Naive thymus-derived CD4-positive, alpha-beta T cell (primary cell): ENCODE measurements at regions not wholly inside any gene's neighbourhood (a gene's known extent, or its start where the extent isn't known, plus 50 kb on each side); places are given as distances from the start of the nearest gene placed in this dataset.

ENCODE experiments used
- ATAC-seq: fragments of 150-1000 bp; cut with Tn5 transposase; 2 replicates; pipeline ENCODE4 v1.10.0; 2021; ENCODE audit warnings: mild to moderate bottlenecking, moderate library complexity
- CTCF ChIA-PET: fragments of 350-600 bp; sonication (Branson Sonifier 250); formaldehyde crosslinking; loops from one replicate; lab custom pipeline; 2021; ENCODE audit warnings: antibody characterized with exemption; lab: Charles Lee
- POLR2A ChIA-PET: fragments of 350-600 bp; sonication (Branson Sonifier 250); formaldehyde crosslinking; loops from one replicate; lab custom pipeline; 2021; ENCODE audit warnings: antibody characterized with exemption, inconsistent platforms; lab: Charles Lee
- DNase-seq, 9 donors: peaks; one replicate each; pipeline versions ENCODE4 v3.0.0 to v3.0.0-alpha.2; 2020 to 2022; ENCODE audit warnings: mixed read lengths in 1 of 9
- H3K27ac ChIP-seq: one replicate; pipeline ENCODE4 v1.7.0; 2013; ENCODE audit warnings: mild to moderate bottlenecking, low read depth, low read length, moderate library complexity
- H3K27me3 ChIP-seq, 2 donors: one replicate each; pipeline ENCODE4 v1.7.0; 2013; ENCODE audit warnings: low read length in 2 of 2, mild to moderate bottlenecking in 2 of 2, moderate library complexity in 2 of 2; ENCODE audit not compliant: control insufficient read depth in 2 of 2, insufficient read depth in 2 of 2
- H3K36me3 ChIP-seq, 3 experiments: 1 replicate in 2 of 3; 2 replicates in 1 of 3; pipeline ENCODE4 v1.7.0; 2013; ENCODE audit warnings: low read length in 3 of 3, mild to moderate bottlenecking in 3 of 3, moderate library complexity in 1 of 3; ENCODE audit not compliant: insufficient read depth in 3 of 3, control insufficient read depth in 2 of 3
- H3K4me1 ChIP-seq, 2 donors: one replicate each; pipeline ENCODE4 v1.7.0; 2013; ENCODE audit warnings: low read length in 2 of 2, mild to moderate bottlenecking in 2 of 2, moderate library complexity in 1 of 2; ENCODE audit not compliant: control insufficient read depth in 2 of 2, insufficient read depth in 2 of 2
- H3K4me3 ChIP-seq: 2 replicates; pipeline ENCODE4 v1.7.0; 2013; ENCODE audit warnings: mild to moderate bottlenecking, low read length
- H3K9me3 ChIP-seq, 3 experiments: 1 replicate in 2 of 3; 2 replicates in 1 of 3; pipeline ENCODE4 v1.7.0; 2013; ENCODE audit warnings: low read length in 3 of 3; ENCODE audit not compliant: control insufficient read depth in 2 of 3
- H3K27ac Mint-ChIP-seq, 9 donors: one replicate each; pipeline ENCODE4 v1.8.0; 2020 to 2022; ENCODE audit warnings: mixed read lengths in 9 of 9, mild to moderate bottlenecking in 8 of 9, moderate library complexity in 5 of 9, inconsistent platforms in 2 of 9
- H3K27me3 Mint-ChIP-seq, 5 donors: one replicate each; pipeline ENCODE4 v1.8.0; 2021 to 2022; ENCODE audit warnings: mixed read lengths in 5 of 5, mild to moderate bottlenecking in 1 of 5
- H3K36me3 Mint-ChIP-seq, 5 donors: one replicate each; pipeline ENCODE4 v1.8.0; 2020 to 2022; ENCODE audit warnings: mixed read lengths in 5 of 5, mild to moderate bottlenecking in 3 of 5, inconsistent platforms in 1 of 5
- H3K4me1 Mint-ChIP-seq, 7 donors: one replicate each; pipeline ENCODE4 v1.8.0; 2020 to 2022; ENCODE audit warnings: mixed read lengths in 7 of 7, mild to moderate bottlenecking in 3 of 7, inconsistent platforms in 1 of 7
- H3K4me3 Mint-ChIP-seq, 10 donors: one replicate each; pipeline ENCODE4 v1.8.0; 2020 to 2022; ENCODE audit warnings: mild to moderate bottlenecking in 10 of 10, mixed read lengths in 10 of 10, moderate library complexity in 6 of 10, inconsistent platforms in 2 of 10
- H3K9me3 Mint-ChIP-seq, 11 donors: one replicate each; pipeline ENCODE4 v1.8.0; 2020 to 2022; ENCODE audit warnings: mixed read lengths in 11 of 11, mild to moderate bottlenecking in 4 of 11, inconsistent platforms in 1 of 11, moderate library complexity in 1 of 11
- intact Hi-C, 2 donors: fragments of 100-400 bp; cut with micrococcal nuclease; formaldehyde crosslinking; loops; one replicate each; pipeline ENCODE4 v1.15.1; 2023

GRCh38 chr14:97641827-97642226 is 844.6 kb downstream of the VRK1 start:
- Histone ChIP-seq H3K36me3 (no peaks in the 10 kb centered on the region), H3K4me3 (no peak overlapping the region), H3K27ac (no peak overlapping the region), H3K27me3 (no peaks in the 10 kb centered on the region), H3K4me1 (peaks cover 0 to 23% of the 10 kb centered on the region in 2 donors), H3K9me3 (no peaks in the 10 kb centered on the region)
- no peak for ATAC-seq
- ChIA-PET POLR2A (interaction anchor here (0.7 to 1.2 kb wide), 2 partner anchors 10 to 49 kb away, joined by 3 read pairs; no protein-coding TSS in a partner anchor), CTCF (no interaction called here)
- peaks cover 0 to 17% (median 0%) of the 10 kb centered on the region in 5 donors for H3K36me3 Mint-ChIP-seq
- no peak for DNase-seq
- H3K27me3 Mint-ChIP-seq, result peaks cover 0 to 3% (median 0%) of the 10 kb centered on the region in 5 donors
- peaks cover 0 to 2% (median 0%) of the 10 kb centered on the region in 11 donors for H3K9me3 Mint-ChIP-seq
- peaks cover 35 to 74% (median 56%) of the 10 kb centered on the region in 7 donors for H3K4me1 Mint-ChIP-seq
- H3K4me3 Mint-ChIP-seq, result peak overlapping the region in 8 of 10 donors; percentile 3 to 77 (median 58)
- peak overlapping the region in 8 of 9 donors; percentile 74 to 93 (median 84) for H3K27ac Mint-ChIP-seq
- intact Hi-C loops, result loop anchor here in 1 of 2 donors (5.0 kb wide), 1 partner anchor 135 kb away; no protein-coding TSS in a partner anchor

GRCh38 chr14:97642631-97643030 is 845.4 kb downstream of the VRK1 start:
- H3K27me3 ChIP-seq, result no peaks in the 10 kb centered on the region
- no peaks in the 10 kb centered on the region for H3K9me3 ChIP-seq
- Mint-ChIP-seq H3K27ac (peak overlapping the region in 7 of 9 donors; percentile 78 to 93 (median 86)), H3K36me3 (peaks cover 0 to 13% (median 0%) of the 10 kb centered on the region in 5 donors), H3K9me3 (peaks cover 0 to 6% (median 0%) of the 10 kb centered on the region in 11 donors), H3K4me3 (peak overlapping the region in 7 of 10 donors; percentile 48 to 77 (median 59)), H3K27me3 (peaks cover 0 to 3% (median 0%) of the 10 kb centered on the region in 5 donors), H3K4me1 (peaks cover 28 to 66% (median 48%) of the 10 kb centered on the region in 7 donors)
- H3K4me1 ChIP-seq, result peaks cover 0 to 15% of the 10 kb centered on the region in 2 donors
- intact Hi-C loops, result loop anchor here in 1 of 2 donors (5.0 kb wide), 1 partner anchor 135 kb away; no protein-coding TSS in a partner anchor
- H3K4me3 ChIP-seq, result no peak overlapping the region
- H3K36me3 ChIP-seq, result no peaks in the 10 kb centered on the region
- no peak overlapping the region for H3K27ac ChIP-seq
- ChIA-PET POLR2A (interaction anchor here (0.7 kb wide), 2 partner anchors 49 to 323 kb away, joined by 3 read pairs; no protein-coding TSS in a partner anchor), CTCF (interaction anchor here (0.7 kb wide), 1 partner anchor 1638 kb away, joined by 3 read pairs; no protein-coding TSS in a partner anchor)
- DNase-seq (no peak), ATAC-seq (no peak)

- H3K4me3 Mint-ChIP-seq, result no peak overlapping the region
- peaks cover 0 to 9% (median 0%) of the 10 kb centered on the region in 11 donors for H3K9me3 Mint-ChIP-seq
- no peaks in the 10 kb centered on the region for H3K36me3 ChIP-seq
- peaks cover 0 to 6% of the 10 kb centered on the region in 2 donors for H3K4me1 ChIP-seq
- no peak overlapping the region for H3K4me3 ChIP-seq
- peaks cover 15 to 48% (median 32%) of the 10 kb centered on the region in 7 donors for H3K4me1 Mint-ChIP-seq
- H3K9me3 ChIP-seq, result no peaks in the 10 kb centered on the region
- H3K27ac Mint-ChIP-seq, result peak overlapping the region in 1 of 9 donors; percentile 64
- no peak overlapping the region for H3K27ac ChIP-seq
- ATAC-seq (no peak), DNase-seq (no peak)
- peaks cover 0 to 11% (median 0%) of the 10 kb centered on the region in 5 donors for H3K36me3 Mint-ChIP-seq
- peaks cover 0 to 3% (median 0%) of the 10 kb centered on the region in 5 donors for H3K27me3 Mint-ChIP-seq
- intact Hi-C loops, result loop anchor here in 1 of 2 donors (5.0 kb wide), 1 partner anchor 133 kb away; no protein-coding TSS in a partner anchor
- POLR2A ChIA-PET, result interaction anchor here (1.0 to 1.1 kb wide), 2 partner anchors 9 to 11 kb away, joined by 3 to 4 read pairs; no protein-coding TSS in a partner anchor
- H3K27me3 ChIP-seq, result no peaks in the 10 kb centered on the region
- CTCF ChIA-PET, result interaction anchor here (0.6 kb wide), 1 partner anchor 258 kb away, joined by 3 read pairs; no protein-coding TSS in a partner anchor
Observed at GRCh38 chr14:97644365-97644764, 847.2 kb downstream of the VRK1 start.

- Histone ChIP-seq H3K27ac (no peak overlapping the region), H3K36me3 (no peaks in the 10 kb centered on the region), H3K27me3 (no peaks in the 10 kb centered on the region), H3K9me3 (no peaks in the 10 kb centered on the region), H3K4me3 (no peak overlapping the region), H3K4me1 (no peaks in the 10 kb centered on the region)
- CTCF ChIA-PET, result interaction anchor here (1.1 kb wide), 1 partner anchor 383 kb away, joined by 3 read pairs; no protein-coding TSS in a partner anchor
- DNase-seq (no peak), ATAC-seq (no peak)
- no peak overlapping the region for H3K4me3 Mint-ChIP-seq
- peaks cover 0 to 7% (median 0%) of the 10 kb centered on the region in 11 donors for H3K9me3 Mint-ChIP-seq
- intact Hi-C loops, result no loop called here
- peak overlapping the region in 1 of 9 donors; percentile 31 for H3K27ac Mint-ChIP-seq
- peaks cover 0 to 1% (median 0%) of the 10 kb centered on the region in 7 donors for H3K4me1 Mint-ChIP-seq
- POLR2A ChIA-PET, result interaction anchor here (0.6 kb wide), 1 partner anchor 1281 kb away, joined by 3 read pairs; no protein-coding TSS in a partner anchor
- no peaks in the 10 kb centered on the region for H3K27me3 Mint-ChIP-seq
- H3K36me3 Mint-ChIP-seq, result peaks cover 0 to 5% (median 0%) of the 10 kb centered on the region in 5 donors
Observed at GRCh38 chr14:97649752-97650151, 852.6 kb downstream of the VRK1 start.

- ChIA-PET CTCF (no interaction called here), POLR2A (interaction anchor here (0.7 to 1.0 kb wide), 3 partner anchors 9 to 1593 kb away, joined by 3 read pairs; no protein-coding TSS in a partner anchor)
- peaks cover 0 to 3% (median 0%) of the 10 kb centered on the region in 5 donors for H3K27me3 Mint-ChIP-seq
- peaks cover 0 to 9% of the 10 kb centered on the region in 2 donors for H3K4me1 ChIP-seq
- intact Hi-C loops, result no loop called here
- peak overlapping the region in 1 of 10 donors; percentile 11 for H3K4me3 Mint-ChIP-seq
- DNase-seq, result peak in 2 of 9 donors; percentile 12 to 17
- H3K36me3 Mint-ChIP-seq, result no peaks in the 10 kb centered on the region
- H3K4me1 Mint-ChIP-seq, result peaks cover 3 to 16% (median 14%) of the 10 kb centered on the region in 7 donors
- peak overlapping the region in 5 of 9 donors; percentile 1 to 56 (median 23) for H3K27ac Mint-ChIP-seq
- H3K9me3 ChIP-seq, result no peaks in the 10 kb centered on the region
- no peaks in the 10 kb centered on the region for H3K27me3 ChIP-seq
- no peak for ATAC-seq
- no peak overlapping the region for H3K27ac ChIP-seq
- H3K36me3 ChIP-seq, result no peaks in the 10 kb centered on the region
- H3K4me3 ChIP-seq, result no peak overlapping the region
- no peaks in the 10 kb centered on the region for H3K9me3 Mint-ChIP-seq
Observed at GRCh38 chr14:97655169-97655948, 858.2 kb downstream of the VRK1 start.

- Mint-ChIP-seq H3K27ac (no peak overlapping the region), H3K36me3 (peaks cover 0 to 3% (median 0%) of the 10 kb centered on the region in 5 donors), H3K27me3 (peaks cover 0 to 3% (median 0%) of the 10 kb centered on the region in 5 donors), H3K4me3 (no peak overlapping the region), H3K9me3 (peaks cover 0 to 3% (median 0%) of the 10 kb centered on the region in 11 donors), H3K4me1 (peaks cover 3 to 16% (median 14%) of the 10 kb centered on the region in 7 donors)
- H3K27me3 ChIP-seq, result no peaks in the 10 kb centered on the region
- ChIA-PET CTCF (no interaction called here), POLR2A (no interaction called here)
- H3K4me1 ChIP-seq, result peaks cover 0 to 9% of the 10 kb centered on the region in 2 donors
- intact Hi-C loops, result no loop called here
- H3K27ac ChIP-seq, result no peak overlapping the region
- no peaks in the 10 kb centered on the region for H3K36me3 ChIP-seq
- ATAC-seq (no peak), DNase-seq (no peak)
- no peak overlapping the region for H3K4me3 ChIP-seq
- H3K9me3 ChIP-seq, result no peaks in the 10 kb centered on the region
Observed at GRCh38 chr14:97657609-97658008, 860.4 kb downstream of the VRK1 start.
